HG03571 (cell line): ENCODE measurements at regions not wholly inside any gene's neighbourhood (a gene's known extent, or its start where the extent isn't known, plus 50 kb on each side); places are given as distances from the start of the nearest gene placed in this dataset.
"Not testable (repeated sequence)": the region's sequence is repeated elsewhere in the genome, so short reads cannot be mapped to it uniquely, and the experiment has no call there.

Experiments used
- ATAC-seq: cut with Tn5 transposase; IDR thresholded peaks from one replicate; pipeline ENCODE4 v1.9.1; 2021; ENCODE audit not compliant: unreplicated experiment

GRCh38 chr2:88857274-88857741, 165.8 kb downstream of the RPIA start:
- ATAC-seq: no peak

- ATAC-seq: no peak
Observed at GRCh38 chr2:88857951-88858411, 166.5 kb downstream of the RPIA start.

DNA sequence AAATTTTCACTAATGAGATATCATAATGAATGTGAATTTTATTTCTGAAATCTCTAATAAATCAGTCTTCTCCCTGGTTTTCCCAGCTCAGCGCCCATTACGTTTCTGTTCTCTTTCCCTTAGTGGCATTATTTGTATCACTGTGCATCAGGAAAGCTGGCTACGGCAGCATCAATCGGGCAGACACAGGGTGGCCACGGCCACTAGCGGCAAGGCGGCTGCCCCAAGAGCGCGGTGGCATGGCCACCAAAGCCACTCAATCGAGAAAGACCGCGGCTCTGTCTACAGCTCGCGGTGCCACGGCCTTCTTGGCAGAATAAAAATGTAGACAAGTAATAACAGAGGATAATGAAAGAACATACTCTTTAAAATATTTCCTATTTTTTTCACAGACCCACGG, 168.0 kb downstream of the RPIA start:
- ATAC-seq: no peak

DNA sequence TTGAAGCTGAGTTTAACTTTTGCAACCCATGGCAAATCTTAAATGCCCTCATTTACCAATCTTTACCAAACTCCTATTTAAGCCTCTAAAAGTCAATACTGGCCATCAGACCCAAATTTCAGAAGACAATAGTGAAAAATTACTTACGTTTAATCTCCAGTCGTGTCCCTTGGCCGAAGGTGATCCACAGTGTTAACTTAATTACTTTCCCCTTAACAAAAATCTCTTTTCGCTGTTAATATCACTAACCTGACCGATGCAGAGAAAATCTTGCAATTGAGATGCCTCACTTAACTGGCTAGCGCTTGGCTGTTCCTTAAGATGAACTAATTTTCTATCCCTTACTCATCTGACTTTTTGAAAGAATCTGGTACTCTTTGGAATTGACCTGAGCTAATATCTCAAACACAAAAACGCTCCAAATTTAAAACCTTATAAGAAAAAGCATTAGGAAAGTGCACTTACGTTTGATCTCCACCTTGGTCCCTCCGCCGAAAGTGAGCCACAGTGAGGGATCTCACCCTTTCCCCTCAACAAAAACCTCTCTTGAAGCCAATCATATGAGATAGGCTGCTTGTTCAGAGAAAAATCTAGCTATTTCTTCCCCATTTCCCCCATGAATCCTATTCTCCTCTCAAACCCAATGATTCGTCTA, 169.1 kb downstream of the RPIA start:
- no peak for ATAC-seq

GRCh38 chr2:88865801-88866371, 174.4 kb downstream of the RPIA start:
- ATAC-seq: no peak

- ATAC-seq: no peak
Observed at GRCh38 chr2:88866756-88867155, 175.3 kb downstream of the RPIA start.

- no peak for ATAC-seq
Observed at GRCh38 chr2:88868861-88869260, 177.4 kb downstream of the RPIA start.

GRCh38 chr2:88870267-88870839, 178.9 kb downstream of the RPIA start:
- ATAC-seq: no peak

DNA sequence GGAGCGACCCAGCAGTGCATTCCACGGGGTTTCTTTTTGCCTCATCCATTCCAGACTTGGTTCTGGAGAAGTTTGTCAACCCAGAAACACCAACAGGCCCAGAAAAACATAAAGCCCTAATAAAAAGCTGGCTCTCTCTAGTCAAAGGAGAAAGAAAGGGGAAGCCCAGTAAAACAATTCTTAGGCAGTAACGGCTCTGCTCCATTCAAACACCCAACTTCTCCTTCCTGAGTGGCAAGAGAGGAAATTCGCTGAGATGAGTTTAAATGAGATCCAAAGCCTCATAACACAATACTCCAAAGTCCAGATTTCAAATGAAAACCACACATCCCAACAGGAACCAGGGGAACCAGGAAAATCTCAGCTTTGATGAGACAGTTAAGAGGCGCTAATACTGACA, 179.9 kb downstream of the RPIA start:
- no peak for ATAC-seq

DNA sequence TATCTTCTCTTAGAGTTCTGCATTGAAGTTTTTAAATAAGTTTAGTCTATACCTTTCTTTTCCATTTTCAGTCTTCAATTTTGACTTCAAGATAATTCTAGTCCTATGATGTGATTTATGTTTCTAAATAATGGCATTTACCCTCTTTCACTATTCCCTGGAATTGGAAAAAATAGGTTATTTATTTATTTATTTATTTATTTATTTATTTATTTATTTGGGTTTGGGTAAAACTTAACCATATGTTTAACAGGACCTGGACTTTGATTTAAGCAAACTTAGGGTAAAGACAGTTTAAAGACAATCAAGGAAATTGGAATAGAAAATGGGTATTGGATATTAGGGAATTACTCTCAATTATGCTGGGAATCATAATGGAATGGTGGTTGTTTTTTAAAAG, 182.1 kb downstream of the RPIA start:
- no peak for ATAC-seq

GRCh38 chr2:88874063-88874657, 182.7 kb downstream of the RPIA start:
- ATAC-seq: no peak

- no peak for ATAC-seq
Observed at GRCh38 chr2:88875736-88876135, 184.3 kb downstream of the RPIA start.

- no peak for ATAC-seq
Observed at GRCh38 chr2:88880441-88880953, 189.0 kb downstream of the RPIA start.

- no peak for ATAC-seq
Observed at GRCh38 chr2:88885275-88885674, 193.8 kb downstream of the RPIA start.

DNA sequence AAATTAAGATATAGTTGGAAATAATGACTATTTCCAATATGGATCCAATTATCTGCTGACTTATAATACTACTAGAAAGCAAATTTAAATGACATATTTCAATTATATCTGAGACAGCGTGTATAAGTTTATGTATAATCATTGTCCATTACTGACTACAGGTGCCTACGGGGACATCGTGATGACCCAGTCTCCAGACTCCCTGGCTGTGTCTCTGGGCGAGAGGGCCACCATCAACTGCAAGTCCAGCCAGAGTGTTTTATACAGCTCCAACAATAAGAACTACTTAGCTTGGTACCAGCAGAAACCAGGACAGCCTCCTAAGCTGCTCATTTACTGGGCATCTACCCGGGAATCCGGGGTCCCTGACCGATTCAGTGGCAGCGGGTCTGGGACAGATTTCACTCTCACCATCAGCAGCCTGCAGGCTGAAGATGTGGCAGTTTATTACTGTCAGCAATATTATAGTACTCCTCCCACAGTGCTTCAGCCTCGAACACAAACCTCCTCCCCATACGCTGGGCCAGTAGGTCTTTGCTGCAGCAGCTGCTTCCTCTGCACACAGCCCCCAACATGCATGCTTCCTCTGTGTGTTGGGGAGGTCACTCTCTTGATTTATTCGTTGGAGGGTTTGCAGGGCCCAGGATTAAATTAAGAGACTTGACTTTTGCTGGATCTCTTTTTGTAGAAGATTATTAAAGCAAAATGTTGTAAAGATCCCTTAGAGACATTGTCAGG, 194.4 kb downstream of the RPIA start:
- ATAC-seq: no peak

- ATAC-seq: not testable (repeated sequence)
Observed at GRCh38 chr2:88887466-88887865, 196.0 kb downstream of the RPIA start.

- no peak for ATAC-seq
Observed at GRCh38 chr2:88892207-88892606, 200.7 kb downstream of the RPIA start.

DNA sequence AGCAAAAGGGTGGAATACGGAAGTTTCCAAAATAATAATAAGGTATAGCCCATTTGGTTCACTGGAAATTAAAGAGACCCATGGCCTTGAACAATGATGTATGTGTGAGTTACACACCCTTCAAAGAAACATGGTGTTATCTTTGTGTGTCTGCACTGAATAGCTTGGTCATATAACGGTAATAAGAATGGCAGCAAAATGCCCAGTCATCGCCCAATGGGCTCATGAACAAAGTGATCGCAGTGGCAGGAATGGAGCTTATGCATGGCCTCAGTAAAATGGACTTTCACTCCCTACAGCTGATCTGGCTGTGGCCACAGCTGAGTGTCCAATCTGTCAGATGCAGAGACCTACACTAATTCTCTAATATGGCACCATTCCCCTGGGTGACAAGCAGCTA, 201.3 kb downstream of the RPIA start:
- no peak for ATAC-seq

DNA sequence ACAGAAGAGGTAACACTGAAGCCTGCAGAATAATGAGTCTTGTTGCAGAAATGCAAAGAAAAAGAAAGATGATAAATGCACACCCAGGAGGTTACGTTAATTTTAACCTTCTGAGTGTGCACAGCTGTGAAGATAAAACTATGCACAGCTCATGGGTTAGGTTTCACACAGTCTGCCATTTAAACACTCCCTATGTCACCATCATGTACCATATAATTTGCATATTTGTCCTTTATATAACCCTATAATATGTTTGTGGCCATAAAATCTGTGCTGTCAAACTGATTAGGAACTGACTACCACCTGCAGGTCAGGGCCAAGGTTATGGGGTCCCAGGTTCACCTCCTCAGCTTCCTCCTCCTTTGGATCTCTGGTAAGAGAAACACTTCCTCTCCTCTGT, 205.5 kb downstream of the RPIA start:
- ATAC-seq: no peak

GRCh38 chr2:88897715-88898114, 206.2 kb downstream of the RPIA start:
- no peak for ATAC-seq

DNA sequence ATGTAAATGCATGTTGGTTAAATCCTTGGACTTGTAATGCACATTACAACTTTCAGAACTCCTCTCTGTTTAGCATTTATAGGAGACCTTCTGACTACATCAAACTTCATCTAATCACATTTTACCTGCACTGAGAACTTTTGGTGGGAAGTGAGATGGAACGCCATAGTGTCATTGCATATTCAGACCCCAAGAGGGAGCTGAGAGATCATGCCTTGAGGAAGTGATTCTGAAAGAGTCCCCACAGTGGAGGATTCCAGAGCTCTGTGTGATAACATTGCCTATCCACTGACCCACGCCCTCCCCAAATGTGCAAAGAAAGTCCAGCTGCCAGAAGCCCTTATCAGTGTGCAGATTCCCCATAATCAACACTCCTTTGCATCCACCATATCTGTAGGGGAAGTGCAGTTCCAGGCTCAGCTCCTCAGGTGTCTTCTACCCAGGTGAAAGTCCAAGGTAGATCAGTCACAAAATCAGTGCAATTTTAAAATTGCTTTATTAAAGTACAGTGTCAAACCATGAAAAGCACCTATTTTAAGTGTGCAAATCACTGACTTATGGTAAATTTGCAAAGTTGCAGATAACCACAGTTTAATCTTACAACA, 212.4 kb downstream of the RPIA start:
- ATAC-seq: no peak
